ENCODE measurements at regions not wholly inside any gene's neighbourhood (a gene's known extent, or its start where the extent isn't known, plus 50 kb on each side); places are given as distances from the start of the nearest gene placed in this dataset.

GRCh38 chr2:573025-573424 lies 104.2 kb downstream of the TMEM18 start:
- in situ Hi-C loops (cut with HindIII; ENCODE audit: extremely low pct_ligation_motif_present, low pct_unique_long_range_greater_than_20kb) (no loop called here), intact Hi-C loops (cut with micrococcal nuclease; ENCODE audit: unreplicated experiment) (no loop called here)
- no peaks in the 10 kb centered on the region for H4K20me1 ChIP-seq (ENCODE audit: insufficient read depth, low read length)
- no peak overlapping the region for H3K4me3 ChIP-seq (replicated peaks in 1 of 3; ENCODE audit: insufficient read depth in 1 of 3, low read depth in 2 of 3, low read length in 3 of 3)
- no TSS peak for BruUV-seq (replicated peaks)
- H3K27ac ChIP-seq (ENCODE audit: extremely low read length, insufficient read depth, low read length): no peak overlapping the region
- POLR2A ChIA-PET: no interaction called here
- WGBS (ENCODE audit: low lambda C conversion rate): 15% methylated on average over 9 of the region's 9 CpGs
- H3K36me3 ChIP-seq (replicated peaks in 1 of 2; ENCODE audit: control insufficient read depth in 1 of 2, insufficient read depth in 2 of 2, low read length in 2 of 2): no peaks in the 10 kb centered on the region
- peaks cover 18% of the 10 kb centered on the region for H3K9me3 ChIP-seq (ENCODE audit: low read length)
- CTCF ChIA-PET (ENCODE audit: low intra/inter-chr PET ratio, low total read pairs): no interaction called here
- no peak overlapping the region for H3K4me2 ChIP-seq (ENCODE audit: low read depth, low read length)
- no peak overlapping the region for H2AFZ ChIP-seq (ENCODE audit: low read length)
- H3K9ac ChIP-seq (ENCODE audit: insufficient read depth, low read depth, low read length): no peak overlapping the region
- H3K4me1 ChIP-seq (ENCODE audit: insufficient read depth, low read length): no peaks in the 10 kb centered on the region
- no peaks in the 10 kb centered on the region for H3K79me2 ChIP-seq (ENCODE audit: insufficient read depth, low read length)
- TF ChIP-seq FUBP1 (CRISPR knock-in tag; IDR thresholded peaks at IDR 0.05; ENCODE audit: borderline replicate concordance) (no peak), ZNF577 (CRISPR knock-in tag; IDR thresholded peaks at IDR 0.05; ENCODE audit: borderline replicate concordance, low read depth) (no peak), NFKBIZ (CRISPR knock-in tag; IDR thresholded peaks at IDR 0.05) (no peak), ZBTB14 (CRISPR knock-in tag; IDR thresholded peaks at IDR 0.05) (no peak), SRSF1 (optimal IDR thresholded peaks at IDR 0.05; ENCODE audit: low read depth, low read length) (no peak), ZNF543 (CRISPR knock-in tag; IDR thresholded peaks at IDR 0.05) (no peak), ZNF446 (CRISPR knock-in tag; IDR thresholded peaks at IDR 0.05) (no peak), ATF4 (CRISPR knock-in tag; IDR thresholded peaks at IDR 0.05) (no peak), ZNF367 (CRISPR knock-in tag; IDR thresholded peaks at IDR 0.05; ENCODE audit: borderline replicate concordance) (no peak), SNAPC5 (CRISPR knock-in tag; IDR thresholded peaks at IDR 0.05; ENCODE audit: borderline replicate concordance) (no peak), MIER2 (CRISPR knock-in tag; IDR thresholded peaks at IDR 0.05) (no peak), ZNF530 (CRISPR knock-in tag; IDR thresholded peaks at IDR 0.05; ENCODE audit: low read depth) (no peak), TEF (CRISPR knock-in tag; IDR thresholded peaks at IDR 0.05) (no peak), PAWR (CRISPR knock-in tag; IDR thresholded peaks at IDR 0.05; ENCODE audit: borderline replicate concordance) (no peak), HDAC2 (CRISPR knock-in tag; IDR thresholded peaks at IDR 0.05) (no peak)
- no peak for DNase-seq (ENCODE audit: low spot score)
- no peak for ATAC-seq
- FAIRE-seq: no peak
- H3K27me3 ChIP-seq (ENCODE audit: control insufficient read depth in 1 of 2, insufficient read depth in 2 of 2, low read length in 2 of 2): peaks cover 2 to 11% of the 10 kb centered on the region in 2 experiments; a peak in 3 of 5 replicates

All from HepG2 (cell line).